HUES6 (cell line): ENCODE measurements at regions not wholly inside any gene's neighbourhood (a gene's known extent, or its start where the extent isn't known, plus 50 kb on each side); places are given as distances from the start of the nearest gene placed in this dataset.
"Not testable (repeated sequence)": the region's sequence is repeated elsewhere in the genome, so short reads cannot be mapped to it uniquely, and the experiment has no call there.

Experiments used
- H3K27ac ChIP-seq: 2 replicates; pipeline ENCODE4 v1.7.0; 2013; ENCODE audit warnings: low read depth, mild to moderate bottlenecking, low read length, inconsistent platforms
- H3K27me3 ChIP-seq: 2 replicates; pipeline ENCODE4 v1.6.1; 2013; ENCODE audit warnings: low read length; ENCODE audit not compliant: control insufficient read depth, insufficient read depth
- H3K36me3 ChIP-seq: 2 replicates; pipeline ENCODE4 v1.6.1; 2013; ENCODE audit warnings: low read length; ENCODE audit not compliant: control insufficient read depth, insufficient read depth
- H3K4me1 ChIP-seq: 2 replicates; pipeline ENCODE4 v1.6.1; 2013; ENCODE audit warnings: low read length; ENCODE audit not compliant: control insufficient read depth, insufficient read depth
- H3K4me3 ChIP-seq: 2 replicates; pipeline ENCODE4 v1.5.1; 2013; ENCODE audit warnings: low read depth, low read length
- H3K9ac ChIP-seq: one replicate; pipeline ENCODE4 v1.6.1; 2013; ENCODE audit warnings: mild to moderate bottlenecking, low read length
- H3K9me3 ChIP-seq: 2 replicates; pipeline ENCODE4 v1.6.1; 2013; ENCODE audit warnings: low read depth, low read length; ENCODE audit not compliant: control insufficient read depth, insufficient read depth

GRCh38 chr12:43255522-43256111 is 296.4 kb downstream of the ADAMTS20 start:
- Histone ChIP-seq H3K27ac (no peak overlapping the region), H3K36me3 (no peaks in the 10 kb centered on the region), H3K4me1 (no peaks in the 10 kb centered on the region), H3K9me3 (no peaks in the 10 kb centered on the region), H3K9ac (no peak overlapping the region), H3K4me3 (no peak overlapping the region), H3K27me3 (no peaks in the 10 kb centered on the region)

GRCh38 chr12:43252585-43252984 is 299.4 kb downstream of the ADAMTS20 start:
- Histone ChIP-seq H3K4me1 (no peaks in the 10 kb centered on the region), H3K27me3 (no peaks in the 10 kb centered on the region), H3K27ac (no peak overlapping the region), H3K9ac (no peak overlapping the region), H3K36me3 (no peaks in the 10 kb centered on the region), H3K9me3 (no peaks in the 10 kb centered on the region), H3K4me3 (no peak overlapping the region)

DNA sequence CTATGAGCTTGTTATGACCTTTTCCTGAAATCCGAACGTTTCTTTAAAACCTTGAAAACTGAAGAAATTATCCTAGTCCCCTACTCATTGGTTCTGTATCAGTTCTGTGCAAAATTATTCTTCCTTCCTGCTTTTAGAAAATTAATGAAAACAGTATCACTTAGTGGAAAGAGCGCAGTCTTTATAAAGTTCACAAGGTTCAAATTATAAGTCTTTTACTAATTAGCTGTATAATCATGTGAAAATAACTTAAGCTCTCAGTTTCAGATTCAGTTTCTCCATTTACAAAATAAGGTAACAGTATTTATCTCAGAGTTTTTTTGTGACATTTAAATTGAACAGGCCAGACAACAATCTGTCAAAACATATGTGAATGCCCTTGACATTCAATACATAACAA is 306.1 kb downstream of the ADAMTS20 start:
- H3K27me3 ChIP-seq, result no peaks in the 10 kb centered on the region
- H3K36me3 ChIP-seq, result no peaks in the 10 kb centered on the region
- no peak overlapping the region for H3K9ac ChIP-seq
- H3K27ac ChIP-seq, result no peak overlapping the region
- H3K4me3 ChIP-seq, result no peak overlapping the region
- H3K9me3 ChIP-seq, result no peaks in the 10 kb centered on the region
- no peaks in the 10 kb centered on the region for H3K4me1 ChIP-seq

DNA sequence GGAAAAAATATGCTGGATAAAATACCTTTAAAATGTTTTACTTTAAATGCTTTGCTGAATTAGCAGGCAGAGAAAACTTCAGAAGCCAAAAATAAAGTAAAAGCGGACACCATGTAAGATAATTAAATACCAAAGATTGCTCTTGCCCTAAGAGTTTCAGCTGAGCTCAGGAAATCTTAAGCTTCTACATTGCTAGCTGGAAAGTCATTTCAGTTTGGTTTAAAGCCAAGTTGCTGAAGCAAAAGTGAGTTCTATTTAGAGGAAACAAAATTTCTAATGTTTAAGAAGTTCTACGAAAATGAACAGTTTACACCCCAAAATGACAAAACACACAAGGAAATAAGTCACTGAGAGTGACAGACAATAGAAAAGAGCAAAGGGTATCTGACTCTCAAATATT is 310.0 kb downstream of the ADAMTS20 start:
- H3K36me3 ChIP-seq, result no peaks in the 10 kb centered on the region
- no peak overlapping the region for H3K4me3 ChIP-seq
- no peaks in the 10 kb centered on the region for H3K9me3 ChIP-seq
- H3K4me1 ChIP-seq, result no peaks in the 10 kb centered on the region
- no peak overlapping the region for H3K27ac ChIP-seq
- H3K9ac ChIP-seq, result no peak overlapping the region
- H3K27me3 ChIP-seq, result no peaks in the 10 kb centered on the region

DNA sequence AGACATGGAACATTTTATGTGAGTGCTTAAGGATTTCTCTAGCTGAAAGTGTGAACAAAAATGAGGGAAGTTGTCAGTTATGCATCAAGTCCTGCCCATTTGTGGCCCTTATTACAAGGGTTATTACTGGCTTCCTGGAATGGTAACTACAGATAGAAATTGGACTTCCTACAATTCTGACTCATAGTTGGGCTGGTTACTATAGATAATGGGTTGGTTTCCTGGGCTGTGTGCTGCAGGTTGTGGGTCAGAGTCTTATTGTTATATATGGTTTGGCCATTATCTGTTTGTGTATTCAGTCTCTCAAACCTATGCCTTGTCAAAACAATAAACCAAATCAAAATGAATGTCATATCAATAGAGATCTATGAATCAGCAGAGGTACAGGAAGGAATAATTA is 313.7 kb downstream of the ADAMTS20 start:
- Histone ChIP-seq H3K4me3 (no peak overlapping the region), H3K36me3 (no peaks in the 10 kb centered on the region), H3K9me3 (no peaks in the 10 kb centered on the region), H3K27ac (no peak overlapping the region), H3K4me1 (no peaks in the 10 kb centered on the region), H3K27me3 (no peaks in the 10 kb centered on the region), H3K9ac (no peak overlapping the region)

GRCh38 chr12:43237238-43237879 is 314.6 kb downstream of the ADAMTS20 start:
- Histone ChIP-seq H3K4me3 (no peak overlapping the region), H3K27ac (no peak overlapping the region), H3K4me1 (no peaks in the 10 kb centered on the region), H3K36me3 (no peaks in the 10 kb centered on the region), H3K9ac (no peak overlapping the region), H3K9me3 (no peaks in the 10 kb centered on the region), H3K27me3 (no peaks in the 10 kb centered on the region)

GRCh38 chr12:43235721-43236120 is 316.3 kb downstream of the ADAMTS20 start:
- Histone ChIP-seq H3K27me3 (no peaks in the 10 kb centered on the region), H3K27ac (no peak overlapping the region), H3K4me1 (no peaks in the 10 kb centered on the region), H3K9me3 (no peaks in the 10 kb centered on the region), H3K36me3 (no peaks in the 10 kb centered on the region), H3K4me3 (no peak overlapping the region), H3K9ac (no peak overlapping the region)

DNA sequence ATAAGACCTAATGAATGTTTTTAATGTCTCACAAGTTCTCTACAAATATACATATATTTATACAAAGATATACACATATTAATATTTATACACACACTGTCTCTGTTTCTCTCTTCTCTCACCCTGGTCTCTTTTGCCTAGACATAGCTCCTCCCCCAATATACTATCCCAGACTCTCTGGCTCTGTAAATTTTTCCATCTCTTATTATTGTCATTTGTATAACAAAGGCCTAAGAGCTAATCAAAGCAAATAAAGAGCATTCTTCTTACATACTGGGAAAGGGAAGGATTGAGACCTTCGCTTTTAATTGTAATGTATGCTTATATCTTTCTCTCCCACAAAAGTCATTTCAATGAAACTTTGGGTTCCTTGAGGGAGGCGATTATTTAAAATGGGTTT is 318.1 kb downstream of the ADAMTS20 start:
- Histone ChIP-seq H3K9ac (no peak overlapping the region), H3K9me3 (no peaks in the 10 kb centered on the region), H3K27me3 (no peaks in the 10 kb centered on the region), H3K4me1 (no peaks in the 10 kb centered on the region), H3K36me3 (no peaks in the 10 kb centered on the region), H3K4me3 (no peak overlapping the region), H3K27ac (no peak overlapping the region)

- peaks cover 6% of the 10 kb centered on the region for H3K9me3 ChIP-seq
- H3K27me3 ChIP-seq, result no peaks in the 10 kb centered on the region
- H3K36me3 ChIP-seq, result no peaks in the 10 kb centered on the region
- no peak overlapping the region for H3K27ac ChIP-seq
- H3K4me3 ChIP-seq, result no peak overlapping the region
- no peaks in the 10 kb centered on the region for H3K4me1 ChIP-seq
- H3K9ac ChIP-seq, result no peak overlapping the region
These were observed 325.9 kb downstream of the ADAMTS20 start for GRCh38 chr12:43226151-43226550.

DNA sequence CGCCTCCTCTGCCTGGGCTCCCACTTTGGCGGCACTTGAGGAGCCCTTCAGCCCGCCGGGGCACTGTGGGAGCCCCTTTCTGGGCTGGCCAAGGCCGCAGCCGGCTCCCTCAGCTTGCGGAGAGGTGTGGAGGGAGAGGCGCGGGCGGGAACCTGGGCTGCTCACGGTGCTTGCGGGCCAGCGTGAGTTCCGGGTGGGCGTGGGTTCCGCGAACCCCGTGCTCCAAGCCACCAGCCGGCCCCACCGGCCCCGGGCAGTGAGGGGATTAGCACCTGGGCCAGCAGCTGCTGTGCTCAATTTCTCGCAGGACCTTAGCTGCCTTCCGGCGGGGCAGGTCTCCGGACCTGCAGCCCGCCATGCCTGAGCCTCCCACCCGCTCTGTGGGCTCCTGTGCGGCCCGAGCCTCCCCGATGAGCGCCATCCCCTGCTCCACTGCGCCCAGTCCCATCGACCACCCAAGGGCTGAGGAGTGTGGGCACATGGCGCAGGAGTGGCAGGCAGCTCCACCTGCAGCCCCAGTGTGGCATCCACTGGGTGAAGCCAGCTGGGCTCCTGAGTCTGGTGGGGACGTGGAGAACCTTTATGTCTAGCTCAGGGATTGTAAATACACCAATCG is 327.7 kb downstream of the ADAMTS20 start:
- H3K27ac ChIP-seq, H3K36me3 ChIP-seq, H3K27me3 ChIP-seq, H3K9me3 ChIP-seq, H3K4me1 ChIP-seq, H3K9ac ChIP-seq, H3K4me3 ChIP-seq: not testable (repeated sequence)

- Histone ChIP-seq H3K9ac (no peak overlapping the region), H3K27me3 (no peaks in the 10 kb centered on the region), H3K27ac (no peak overlapping the region), H3K4me3 (no peak overlapping the region), H3K4me1 (no peaks in the 10 kb centered on the region), H3K36me3 (no peaks in the 10 kb centered on the region), H3K9me3 (peaks cover 6% of the 10 kb centered on the region)
These were observed 329.2 kb downstream of the ADAMTS20 start for GRCh38 chr12:43222796-43223195.
